Mesodermal cell (in vitro differentiated cells): ENCODE measurements at regions not wholly inside any gene's neighbourhood (a gene's known extent, or its start where the extent isn't known, plus 50 kb on each side); places are given as distances from the start of the nearest gene placed in this dataset.

Experiments used
- H3K27ac ChIP-seq: 2 replicates; pipeline ENCODE4 v1.7.0; 2013; ENCODE audit warnings: mild to moderate bottlenecking, low read depth, low read length, moderate library complexity; ENCODE audit not compliant: severe bottlenecking
- H3K36me3 ChIP-seq: 2 replicates; pipeline ENCODE4 v1.7.1; 2013; ENCODE audit warnings: mild to moderate bottlenecking, low read length, moderate library complexity; ENCODE audit not compliant: control insufficient read depth, insufficient read depth
- H3K4me1 ChIP-seq: one replicate; pipeline ENCODE4 v1.7.1; 2013; ENCODE audit warnings: mild to moderate bottlenecking, low read length; ENCODE audit not compliant: insufficient read depth, control insufficient read depth, poor library complexity, severe bottlenecking
- H3K4me3 ChIP-seq: 2 replicates; pipeline ENCODE4 v1.7.0; 2013; ENCODE audit warnings: low read length, control low read depth, mild to moderate bottlenecking; ENCODE audit not compliant: insufficient read depth, poor library complexity, severe bottlenecking; ENCODE audit errors: extremely low read depth
- H3K9me3 ChIP-seq: 2 replicates; pipeline ENCODE4 v1.7.1; 2013; ENCODE audit warnings: mild to moderate bottlenecking, low read length, moderate library complexity; ENCODE audit not compliant: control insufficient read depth
- WGBS, 2 experiments: methylation state at CpG; one replicate each; pipeline ENCODE4 v1.1.5; 2013; ENCODE audit warnings: missing lambda C conversion rate in 2 of 2; ENCODE audit not compliant: insufficient coverage in 2 of 2; 5-methylcytosine and 5-hydroxymethylcytosine counted together

DNA sequence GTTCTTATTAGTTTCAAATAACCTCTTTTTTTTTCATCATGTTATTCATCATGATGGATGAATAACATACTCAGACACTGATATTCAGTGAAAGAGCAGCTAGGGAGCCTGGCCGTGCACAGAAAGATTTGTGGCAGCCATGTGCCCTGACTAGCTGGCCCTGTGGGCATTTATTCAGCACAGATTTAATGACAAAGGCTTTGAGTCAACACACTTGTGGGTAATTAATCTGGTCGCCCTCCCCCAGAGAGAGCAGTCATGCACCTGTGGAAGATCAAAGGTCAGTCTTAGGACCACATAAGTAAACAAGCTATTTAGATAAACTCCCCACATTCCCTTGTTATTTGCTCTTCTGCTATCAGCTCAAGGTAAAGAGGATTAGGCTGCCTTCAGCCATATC, 153.2 kb upstream of the HMCN1 start:
- WGBS, 2 experiments = 85 to 100% methylated on average over 1 to 2 of the region's 2 CpGs
- H3K27ac ChIP-seq = no peak overlapping the region
- H3K4me1 ChIP-seq = no peaks in the 10 kb centered on the region
- H3K4me3 ChIP-seq = no peak overlapping the region
- peaks cover 26% of the 10 kb centered on the region for H3K9me3 ChIP-seq
- H3K36me3 ChIP-seq = no peaks in the 10 kb centered on the region

GRCh38 chr1:185578293-185578692, 155.9 kb upstream of the HMCN1 start:
- Histone ChIP-seq H3K4me1 (peaks cover 4% of the 10 kb centered on the region), H3K4me3 (no peak overlapping the region), H3K9me3 (peaks cover 14% of the 10 kb centered on the region), H3K36me3 (no peaks in the 10 kb centered on the region), H3K27ac (no peak overlapping the region)
- 100% methylated on average over 2 of the region's 3 CpGs; no CpG with 5 or more reads in 1 of the 2 experiments for WGBS, 2 experiments

DNA sequence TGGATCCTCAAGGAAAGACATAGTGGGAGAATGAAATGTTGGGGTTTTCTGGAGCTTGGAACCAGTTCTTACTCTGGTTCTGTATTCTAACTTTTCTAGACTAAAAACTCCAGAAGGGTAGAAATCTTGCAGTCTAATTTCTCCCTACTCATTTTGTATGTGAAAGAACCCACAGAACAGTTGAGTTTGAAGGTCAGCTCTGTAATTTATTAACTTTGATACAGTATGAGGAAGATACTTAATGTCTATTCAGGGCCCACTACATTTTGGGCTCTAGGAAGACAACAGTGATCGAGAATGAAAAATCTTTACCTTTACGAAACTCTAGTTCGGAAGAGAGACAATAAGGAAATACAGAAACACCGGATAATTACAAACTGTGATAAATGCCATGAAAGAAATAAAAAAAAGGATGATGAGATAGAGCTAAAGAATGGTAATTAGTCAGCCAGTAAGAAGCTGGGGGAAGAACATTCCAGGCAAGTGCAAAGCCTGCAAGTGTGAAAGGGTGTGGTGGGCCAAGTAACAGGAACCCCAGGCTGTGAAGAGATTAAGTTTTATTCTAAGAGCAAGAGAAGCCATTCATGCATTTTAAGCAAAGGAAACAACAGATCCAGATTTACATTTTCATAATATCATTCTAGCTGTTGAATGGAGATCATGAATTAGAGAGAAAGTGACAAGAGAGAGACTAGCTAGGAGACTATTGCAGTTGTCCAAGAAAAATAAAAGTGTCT, 159.9 kb upstream of the HMCN1 start:
- peaks cover 5% of the 10 kb centered on the region for H3K9me3 ChIP-seq
- 94 to 100% methylated on average over 4 of the region's 4 CpGs for WGBS, 2 experiments
- no peak overlapping the region for H3K4me3 ChIP-seq
- H3K36me3 ChIP-seq = no peaks in the 10 kb centered on the region
- no peak overlapping the region for H3K27ac ChIP-seq
- H3K4me1 ChIP-seq = peaks cover 4% of the 10 kb centered on the region

- Histone ChIP-seq H3K27ac (no peak overlapping the region), H3K4me3 (no peak overlapping the region), H3K36me3 (no peaks in the 10 kb centered on the region), H3K4me1 (peaks cover 4% of the 10 kb centered on the region), H3K9me3 (peaks cover 5% of the 10 kb centered on the region)
- whole genome bisulfite sequencing, 2 experiments = 65 to 71% methylated on average over 2 of the region's 2 CpGs
Observed at GRCh38 chr1:185573677-185574076, 160.5 kb upstream of the HMCN1 start.

GRCh38 chr1:185573162-185573561, 161.0 kb upstream of the HMCN1 start:
- peaks cover 4% of the 10 kb centered on the region for H3K4me1 ChIP-seq
- H3K9me3 ChIP-seq = no peaks in the 10 kb centered on the region
- WGBS, 2 experiments = 88% methylated on average over 1 of the region's 3 CpGs; no CpG with 5 or more reads in 1 of the 2 experiments
- no peaks in the 10 kb centered on the region for H3K36me3 ChIP-seq
- no peak overlapping the region for H3K4me3 ChIP-seq
- H3K27ac ChIP-seq = no peak overlapping the region

GRCh38 chr1:185570962-185571361, 163.2 kb upstream of the HMCN1 start:
- 94 to 96% methylated on average over 5 of the region's 5 CpGs for WGBS, 2 experiments

DNA sequence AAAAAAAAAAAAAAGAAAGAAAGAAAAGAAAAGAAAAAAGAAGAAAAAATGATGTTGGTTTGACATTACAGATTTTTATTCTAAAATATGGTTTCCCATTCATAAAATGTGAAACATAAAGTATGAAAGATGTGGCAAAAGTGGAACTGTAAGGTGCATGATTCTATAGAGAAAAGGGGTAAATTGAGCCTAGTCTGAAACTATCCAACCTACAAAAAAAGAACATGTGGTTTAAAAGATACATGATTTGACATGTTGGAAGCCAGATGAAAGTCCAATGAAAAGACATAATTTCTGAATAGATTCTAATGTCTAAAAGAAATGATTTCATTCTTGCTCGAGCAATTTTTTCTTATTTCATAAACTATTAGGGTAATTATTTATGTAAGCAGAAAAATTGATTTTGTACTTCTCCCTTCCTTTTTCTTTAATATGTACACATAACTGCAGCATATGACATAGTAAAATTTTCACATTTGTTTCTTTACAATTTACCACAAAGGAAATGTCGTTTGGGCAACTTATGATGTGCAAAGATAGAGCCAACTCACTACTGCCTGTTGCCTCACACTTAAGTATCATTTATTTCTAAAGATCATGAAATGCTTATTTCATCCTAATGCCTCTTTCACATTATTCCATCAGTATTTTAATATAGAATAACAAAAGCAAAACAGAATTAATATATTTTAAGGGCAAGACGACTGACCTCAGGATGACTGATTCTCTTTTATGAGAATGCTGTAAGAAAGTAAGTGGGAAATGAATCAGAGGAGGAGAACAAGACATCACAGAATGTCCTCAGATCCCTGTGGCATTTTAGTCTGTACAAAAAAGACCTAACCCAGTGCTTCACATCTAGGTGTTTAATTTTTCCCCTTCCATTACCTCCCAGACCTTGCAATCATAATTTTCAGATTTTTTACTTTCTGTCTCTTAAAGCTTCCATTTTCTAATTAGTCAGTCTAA, 165.8 kb upstream of the HMCN1 start:
- Histone ChIP-seq H3K36me3 (no peaks in the 10 kb centered on the region), H3K27ac (no peak overlapping the region), H3K4me3 (no peak overlapping the region), H3K9me3 (no peaks in the 10 kb centered on the region), H3K4me1 (peaks cover 25% of the 10 kb centered on the region)
- 100% methylated on average over 1 of the region's 3 CpGs; no CpG with 5 or more reads in 1 of the 2 experiments for WGBS, 2 experiments

More at GRCh38 chr1:185570962-185571361, 163.2 kb upstream of the HMCN1 start:
- Histone ChIP-seq H3K9me3 (no peaks in the 10 kb centered on the region), H3K36me3 (no peaks in the 10 kb centered on the region), H3K27ac (no peak overlapping the region), H3K4me1 (peaks cover 21% of the 10 kb centered on the region), H3K4me3 (no peak overlapping the region)

GRCh38 chr1:185567440-185567839, 166.8 kb upstream of the HMCN1 start:
- Histone ChIP-seq H3K4me1 (peaks cover 25% of the 10 kb centered on the region), H3K27ac (no peak overlapping the region), H3K9me3 (no peaks in the 10 kb centered on the region), H3K4me3 (no peak overlapping the region), H3K36me3 (no peaks in the 10 kb centered on the region)
- WGBS, 2 experiments = 63% methylated on average over 1 of the region's 2 CpGs; no CpG with 5 or more reads in 1 of the 2 experiments

GRCh38 chr1:185566995-185567394, 167.2 kb upstream of the HMCN1 start:
- Histone ChIP-seq H3K9me3 (no peaks in the 10 kb centered on the region), H3K4me3 (no peak overlapping the region), H3K27ac (peak overlapping the region; percentile 55), H3K4me1 (peaks cover 25% of the 10 kb centered on the region), H3K36me3 (no peaks in the 10 kb centered on the region)
- WGBS, 2 experiments = 80% methylated on average over 1 of the region's 4 CpGs; no CpG with 5 or more reads in 1 of the 2 experiments

- Histone ChIP-seq H3K27ac (peak overlapping the region; percentile 77), H3K36me3 (no peaks in the 10 kb centered on the region), H3K4me1 (peaks cover 25% of the 10 kb centered on the region), H3K4me3 (no peak overlapping the region), H3K9me3 (no peaks in the 10 kb centered on the region)
- WGBS, 2 experiments = 88 to 90% methylated on average over 2 to 3 of the region's 5 CpGs
Observed at GRCh38 chr1:185565302-185565701, 168.9 kb upstream of the HMCN1 start.
